SU-DHL-6 (cell line): ENCODE measurements at regions not wholly inside any gene's neighbourhood (a gene's known extent, or its start where the extent isn't known, plus 50 kb on each side); places are given as distances from the start of the nearest gene placed in this dataset.

Source experiments
- H2AFZ ChIP-seq: fragments of 200-600 bp; sonication (generic); 2 replicates; pipeline ENCODE4 v1.6.1; 2014; ENCODE audit warnings: low read depth, mild to moderate bottlenecking, moderate library complexity, mixed read lengths, antibody characterized with exemption, low read length; ENCODE audit not compliant: severe bottlenecking
- H3F3A ChIP-seq: fragments of 200-600 bp; shearing (Covaris generic); 2 replicates; pipeline ENCODE4 v1.6.0; 2016; ENCODE audit warnings: antibody characterized with exemption, mild to moderate bottlenecking; ENCODE audit not compliant: insufficient read depth
- H3K27ac ChIP-seq: fragments of 200-600 bp; sonication (generic); 2 replicates; pipeline ENCODE4 v1.5.1; 2016; ENCODE audit warnings: low read depth, mild to moderate bottlenecking, low read length, moderate library complexity, mixed read lengths
- H3K27me3 ChIP-seq: fragments of 200-600 bp; sonication (generic), shearing (Covaris generic); 2 replicates; pipeline ENCODE4 v1.6.0; 2014; ENCODE audit warnings: mild to moderate bottlenecking, low read length
- H3K36me3 ChIP-seq: fragments of 200-600 bp; sonication (generic); 2 replicates; pipeline ENCODE4 v1.6.1; 2014; ENCODE audit warnings: mild to moderate bottlenecking, low read length, mixed read lengths
- H3K4me2 ChIP-seq: fragments of 300-600, 200-600 bp; shearing (Covaris generic), sonication (generic); 2 replicates; pipeline ENCODE4 v1.6.0; 2014; ENCODE audit warnings: low read length, low read depth, mild to moderate bottlenecking; ENCODE audit not compliant: poor library complexity, severe bottlenecking
- H3K4me3 ChIP-seq: fragments of 200-600 bp; sonication (generic); 2 replicates; pipeline ENCODE4 v1.5.1; 2014; ENCODE audit warnings: antibody characterized with exemption, low read length, mild to moderate bottlenecking, mixed read lengths; ENCODE audit not compliant: insufficient read depth, poor library complexity, severe bottlenecking
- H3K79me2 ChIP-seq: fragments of 200-600 bp; sonication (generic); 2 replicates; pipeline ENCODE4 v1.6.1; 2014; ENCODE audit warnings: mild to moderate bottlenecking, low read length, moderate library complexity; ENCODE audit not compliant: insufficient read depth
- H3K9ac ChIP-seq: fragments of 200-600 bp; sonication (generic); 2 replicates; pipeline ENCODE4 v1.7.0; 2014; ENCODE audit warnings: mild to moderate bottlenecking, low read length
- H3K9me2 ChIP-seq: fragments of 200-600 bp; sonication (generic); replicated peaks from 2 replicates; pipeline ENCODE4 v1.6.1; 2014; ENCODE audit warnings: low read length; ENCODE audit not compliant: insufficient read depth
- H3K9me3 ChIP-seq: fragments of 200-600 bp; sonication (generic); 2 replicates; pipeline ENCODE4 v1.6.1; 2014; ENCODE audit warnings: low read length, mixed read lengths; ENCODE audit not compliant: insufficient read depth
- H4K20me1 ChIP-seq: fragments of 200-600 bp; sonication (generic); 2 replicates; pipeline ENCODE4 v1.6.1; 2014; ENCODE audit warnings: low read depth, mild to moderate bottlenecking, antibody characterized with exemption, low read length, moderate library complexity, mixed read lengths
- EZH2phosphoT487 ChIP-seq: fragments of 200-600 bp; sonication (generic), shearing (Covaris generic); conservative IDR thresholded peaks from 2 replicates; pipeline ENCODE4 v1.6.1; 2018; ENCODE audit warnings: mild to moderate bottlenecking, antibody characterized with exemption, low read length, moderate library complexity, mixed read lengths
- TF ChIP-seq, protein P1 (sequence below): fragments of 200-600 bp; sonication (generic); IDR thresholded peaks from one replicate; pipeline ENCODE4 v1.5.1; 2017; ENCODE audit warnings: antibody characterized with exemption, mild to moderate bottlenecking, low read length, moderate library complexity; ENCODE audit not compliant: insufficient read depth, poor library complexity, severe bottlenecking

DNA sequence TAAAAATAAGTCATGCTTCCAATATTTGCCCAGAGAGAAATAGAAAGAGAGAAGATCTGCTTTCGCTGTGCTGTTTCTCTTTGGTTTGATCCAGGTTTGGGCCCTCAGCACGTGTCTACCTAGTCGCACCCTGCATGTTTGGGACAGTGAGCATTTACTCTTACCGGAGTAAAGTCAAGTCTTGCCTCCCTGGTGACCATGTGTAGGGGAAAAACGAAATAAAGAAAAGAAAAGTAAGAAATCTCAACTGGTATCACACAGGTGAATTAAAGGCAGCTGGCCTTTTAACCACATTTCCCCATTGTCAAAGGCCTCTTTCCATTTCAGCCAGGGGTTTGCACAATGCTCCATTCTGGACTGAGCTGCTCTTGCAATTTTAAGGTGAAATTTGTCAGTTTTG, 619.4 kb downstream of the VRK1 start:
- H3K9ac ChIP-seq = no peak overlapping the region
- H3K9me2 ChIP-seq = no peaks in the 10 kb centered on the region
- no peak overlapping the region for H3K4me3 ChIP-seq
- no peaks in the 10 kb centered on the region for H3K36me3 ChIP-seq
- no peaks in the 10 kb centered on the region for H3K79me2 ChIP-seq
- no peaks in the 10 kb centered on the region for H3K27me3 ChIP-seq
- H2AFZ ChIP-seq = no peak overlapping the region
- no peak overlapping the region for H3K27ac ChIP-seq
- TF ChIP-seq EZH2phosphoT487 = no peak
- TF ChIP-seq, protein P1, sequence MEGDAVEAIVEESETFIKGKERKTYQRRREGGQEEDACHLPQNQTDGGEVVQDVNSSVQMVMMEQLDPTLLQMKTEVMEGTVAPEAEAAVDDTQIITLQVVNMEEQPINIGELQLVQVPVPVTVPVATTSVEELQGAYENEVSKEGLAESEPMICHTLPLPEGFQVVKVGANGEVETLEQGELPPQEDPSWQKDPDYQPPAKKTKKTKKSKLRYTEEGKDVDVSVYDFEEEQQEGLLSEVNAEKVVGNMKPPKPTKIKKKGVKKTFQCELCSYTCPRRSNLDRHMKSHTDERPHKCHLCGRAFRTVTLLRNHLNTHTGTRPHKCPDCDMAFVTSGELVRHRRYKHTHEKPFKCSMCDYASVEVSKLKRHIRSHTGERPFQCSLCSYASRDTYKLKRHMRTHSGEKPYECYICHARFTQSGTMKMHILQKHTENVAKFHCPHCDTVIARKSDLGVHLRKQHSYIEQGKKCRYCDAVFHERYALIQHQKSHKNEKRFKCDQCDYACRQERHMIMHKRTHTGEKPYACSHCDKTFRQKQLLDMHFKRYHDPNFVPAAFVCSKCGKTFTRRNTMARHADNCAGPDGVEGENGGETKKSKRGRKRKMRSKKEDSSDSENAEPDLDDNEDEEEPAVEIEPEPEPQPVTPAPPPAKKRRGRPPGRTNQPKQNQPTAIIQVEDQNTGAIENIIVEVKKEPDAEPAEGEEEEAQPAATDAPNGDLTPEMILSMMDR = no peak
- no peak overlapping the region for H3K4me2 ChIP-seq
- no peaks in the 10 kb centered on the region for H3F3A ChIP-seq
- H3K9me3 ChIP-seq = no peaks in the 10 kb centered on the region
- no peaks in the 10 kb centered on the region for H4K20me1 ChIP-seq

DNA sequence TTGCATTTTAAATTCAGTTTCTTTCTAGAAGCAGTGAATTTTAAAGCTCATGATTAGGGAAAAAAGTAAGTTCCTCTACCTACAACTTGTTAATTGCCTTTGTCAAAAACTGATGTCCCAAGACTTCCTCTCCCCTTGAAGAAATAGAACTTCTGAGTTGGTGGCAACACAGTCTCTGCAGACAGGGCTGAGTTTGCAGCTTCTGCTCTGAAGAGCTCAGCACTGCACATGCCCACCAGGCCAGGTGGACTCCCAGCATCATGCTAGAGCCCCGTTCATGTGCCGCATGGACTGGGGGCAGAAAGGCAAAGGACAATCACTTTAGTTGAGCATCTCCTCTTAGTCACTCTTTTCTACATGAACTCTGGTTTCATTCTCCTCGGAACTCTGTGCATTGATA, 620.1 kb downstream of the VRK1 start:
- no peaks in the 10 kb centered on the region for H4K20me1 ChIP-seq
- no peak overlapping the region for H3K9ac ChIP-seq
- no peaks in the 10 kb centered on the region for H3K79me2 ChIP-seq
- no peaks in the 10 kb centered on the region for H3K9me3 ChIP-seq
- H3K4me3 ChIP-seq = no peak overlapping the region
- no peaks in the 10 kb centered on the region for H3F3A ChIP-seq
- H2AFZ ChIP-seq = no peak overlapping the region
- no peaks in the 10 kb centered on the region for H3K36me3 ChIP-seq
- no peaks in the 10 kb centered on the region for H3K9me2 ChIP-seq
- H3K4me2 ChIP-seq = no peak overlapping the region
- no peak for TF ChIP-seq EZH2phosphoT487
- TF ChIP-seq, protein P1 = no peak
- H3K27ac ChIP-seq = no peak overlapping the region
- H3K27me3 ChIP-seq = no peaks in the 10 kb centered on the region

DNA sequence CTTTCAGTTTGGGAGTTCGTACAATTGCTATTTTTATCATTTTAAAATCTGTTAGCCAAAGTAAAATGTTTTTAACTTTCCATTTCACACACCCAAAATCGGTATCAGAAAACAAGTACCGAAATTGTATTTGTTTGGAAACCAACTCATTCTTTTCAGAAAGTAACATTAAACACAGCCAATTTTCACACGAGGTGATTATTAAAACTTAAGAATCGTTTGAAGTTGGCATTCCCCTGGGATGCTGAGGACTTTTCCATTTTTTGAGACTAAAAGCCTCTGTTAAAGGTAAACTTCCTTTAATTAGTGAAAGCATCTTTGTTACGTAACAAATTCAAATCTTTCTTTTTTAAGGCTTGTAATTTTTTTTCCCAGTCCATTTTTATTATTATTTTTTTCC, 623.0 kb downstream of the VRK1 start:
- H3K79me2 ChIP-seq = no peaks in the 10 kb centered on the region
- no peaks in the 10 kb centered on the region for H3F3A ChIP-seq
- no peaks in the 10 kb centered on the region for H3K9me3 ChIP-seq
- H3K36me3 ChIP-seq = no peaks in the 10 kb centered on the region
- no peak overlapping the region for H3K4me3 ChIP-seq
- H2AFZ ChIP-seq = no peak overlapping the region
- no peak overlapping the region for H3K9ac ChIP-seq
- TF ChIP-seq EZH2phosphoT487 = no peak
- TF ChIP-seq, protein P1 = no peak
- H3K9me2 ChIP-seq = no peaks in the 10 kb centered on the region
- H3K4me2 ChIP-seq = no peak overlapping the region
- H3K27me3 ChIP-seq = no peaks in the 10 kb centered on the region
- no peak overlapping the region for H3K27ac ChIP-seq
- no peaks in the 10 kb centered on the region for H4K20me1 ChIP-seq

DNA sequence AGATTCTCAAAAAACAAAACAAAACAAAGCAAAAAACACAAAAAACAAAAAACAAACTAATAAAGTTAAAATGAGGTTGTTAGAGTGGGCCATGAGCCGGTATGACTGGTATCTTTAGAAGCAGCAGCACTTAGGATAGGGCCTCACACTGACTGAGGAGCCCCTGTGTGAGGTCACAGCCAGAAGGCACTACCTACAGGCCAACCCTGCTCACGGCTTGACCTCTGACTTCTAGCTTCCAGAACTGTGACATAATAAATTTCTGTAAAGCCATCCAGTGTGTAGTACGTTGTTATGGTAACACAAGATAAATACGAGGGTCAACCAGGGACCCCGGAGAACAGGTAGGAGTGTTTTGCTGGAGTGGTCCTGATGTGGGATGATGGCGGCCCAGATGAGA, 629.6 kb downstream of the VRK1 start:
- Histone ChIP-seq H2AFZ (no peak overlapping the region), H3K36me3 (no peaks in the 10 kb centered on the region)
- no peak for TF ChIP-seq EZH2phosphoT487
- TF ChIP-seq, protein P1 = no peak

More for the DNA sequence above, 629.6 kb downstream of the VRK1 start:
- Histone ChIP-seq H3K9me3 (no peaks in the 10 kb centered on the region), H3K4me2 (no peak overlapping the region), H3K79me2 (no peaks in the 10 kb centered on the region), H4K20me1 (no peaks in the 10 kb centered on the region), H3K27ac (no peak overlapping the region), H3F3A (no peaks in the 10 kb centered on the region), H3K9me2 (no peaks in the 10 kb centered on the region), H3K4me3 (no peak overlapping the region), H3K9ac (no peak overlapping the region), H3K27me3 (no peaks in the 10 kb centered on the region)
